Left ventricle myocardium inferior (tissue), 1 donor: ENCODE measurements at regions not wholly inside any gene's neighbourhood (a gene's known extent, or its start where the extent isn't known, plus 50 kb on each side); places are given as distances from the start of the nearest gene placed in this dataset.
A peak's percentile ranks its signal among the peaks of the same experiment; 100 is the strongest.

Experiments used
- DNase-seq: peaks from one replicate; pipeline ENCODE4 v3.0.0-alpha.2; 2020
- H3K27ac ChIP-seq: fragments of 200-600 bp; replicated peaks from 2 replicates; pipeline ENCODE4 v1.8.0; 2021
- H3K27me3 ChIP-seq: fragments of 200-600 bp; 2 replicates; pipeline ENCODE4 v1.8.0; 2021; ENCODE audit warnings: low read depth
- H3K36me3 ChIP-seq: fragments of 200-600 bp; 2 replicates; pipeline ENCODE4 v1.8.0; 2021
- H3K4me1 ChIP-seq: fragments of 200-600 bp; 2 replicates; pipeline ENCODE4 v1.8.0; 2021
- H3K4me3 ChIP-seq: fragments of 200-600 bp; 2 replicates; pipeline ENCODE4 v1.8.0; 2021; ENCODE audit warnings: mild to moderate bottlenecking, moderate library complexity
- H3K9me3 ChIP-seq: fragments of 200-600 bp; replicated peaks from 2 replicates; pipeline ENCODE4 v1.8.0; 2021
- CTCF ChIP-seq: fragments of 200-600 bp; IDR thresholded peaks from 2 replicates; pipeline ENCODE4 v1.8.0; 2021; ENCODE audit warnings: antibody characterized with exemption, mild to moderate bottlenecking, borderline replicate concordance
- intact Hi-C: fragments of 100-400 bp; cut with micrococcal nuclease; formaldehyde crosslinking; loops from one replicate; pipeline ENCODE4 v1.11.0; 2022
- donor health status: DM: no; HTN: yes; CAD: no; lungs with severe emphysema.

GRCh38 chr17:51454456-51454978 lies 194.2 kb downstream of the UTP18 start:
- no peak for TF ChIP-seq CTCF
- intact Hi-C loops: no loop called here
- H3K36me3 ChIP-seq: no peaks in the 10 kb centered on the region

GRCh38 chr17:51455211-51455610 lies 194.9 kb downstream of the UTP18 start:
- intact Hi-C loops: no loop called here

More at GRCh38 chr17:51454456-51454978, 194.2 kb downstream of the UTP18 start:
- DNase-seq: no peak
- H3K27ac ChIP-seq: no peak overlapping the region
- no peaks in the 10 kb centered on the region for H3K27me3 ChIP-seq
- no peak overlapping the region for H3K4me3 ChIP-seq
- H3K9me3 ChIP-seq: peaks cover 27% of the 10 kb centered on the region
- no peaks in the 10 kb centered on the region for H3K4me1 ChIP-seq

GRCh38 chr17:51455931-51456330 lies 195.6 kb downstream of the UTP18 start:
- Histone ChIP-seq H3K27ac (no peak overlapping the region), H3K4me3 (no peak overlapping the region), H3K9me3 (peaks cover 16% of the 10 kb centered on the region), H3K4me1 (no peaks in the 10 kb centered on the region), H3K36me3 (no peaks in the 10 kb centered on the region), H3K27me3 (no peaks in the 10 kb centered on the region)
- DNase-seq: no peak
- TF ChIP-seq CTCF: no peak
- intact Hi-C loops: no loop called here

More at GRCh38 chr17:51455211-51455610, 194.9 kb downstream of the UTP18 start:
- Histone ChIP-seq H3K4me3 (no peak overlapping the region), H3K9me3 (peaks cover 22% of the 10 kb centered on the region), H3K36me3 (no peaks in the 10 kb centered on the region), H3K4me1 (no peaks in the 10 kb centered on the region), H3K27ac (no peak overlapping the region), H3K27me3 (no peaks in the 10 kb centered on the region)
- TF ChIP-seq CTCF: no peak
- DNase-seq: no peak

- H3K36me3 ChIP-seq: no peaks in the 10 kb centered on the region
- DNase-seq: no peak
- TF ChIP-seq CTCF: no peak
- H3K9me3 ChIP-seq: peaks cover 6% of the 10 kb centered on the region
- no peaks in the 10 kb centered on the region for H3K27me3 ChIP-seq
- no peaks in the 10 kb centered on the region for H3K4me1 ChIP-seq
- H3K27ac ChIP-seq: no peak overlapping the region
- no peak overlapping the region for H3K4me3 ChIP-seq
- intact Hi-C loops: no loop called here
Observed at GRCh38 chr17:51456942-51457341, 196.6 kb downstream of the UTP18 start.

- Histone ChIP-seq H3K4me1 (no peaks in the 10 kb centered on the region), H3K27me3 (peaks cover 24% of the 10 kb centered on the region), H3K36me3 (no peaks in the 10 kb centered on the region), H3K27ac (no peak overlapping the region), H3K4me3 (no peak overlapping the region), H3K9me3 (no peaks in the 10 kb centered on the region)
- TF ChIP-seq CTCF: peak; percentile 73
- intact Hi-C loops: no loop called here
- peak; percentile 26 for DNase-seq
Observed at GRCh38 chr17:51461578-51462004, 201.2 kb downstream of the UTP18 start.
